ENCODE measurements at regions not wholly inside any gene's neighbourhood (a gene's known extent, or its start where the extent isn't known, plus 50 kb on each side); places are given as distances from the start of the nearest gene placed in this dataset.
"Not testable (repeated sequence)": the region's sequence is repeated elsewhere in the genome, so short reads cannot be mapped to it uniquely, and the experiment has no call there.

GRCh38 chr13:78499802-78500201 is 103.5 kb downstream of the POU4F1 start:
- Mint-ChIP-seq H3K36me3 (ENCODE audit: unreplicated experiment) (peaks cover 5% of the 10 kb centered on the region), H3K9me3 (ENCODE audit: unreplicated experiment) (no peaks in the 10 kb centered on the region), H3K27me3 (ENCODE audit: unreplicated experiment) (peaks cover 2% of the 10 kb centered on the region), H3K4me1 (ENCODE audit: low read depth, unreplicated experiment) (peaks cover 7% of the 10 kb centered on the region), H3K27ac (ENCODE audit: unreplicated experiment) (no peak overlapping the region), H3K4me3 (ENCODE audit: unreplicated experiment) (no peak overlapping the region)
- TF ChIP-seq CTCF (IDR thresholded peaks at IDR 0.05; ENCODE audit: partially characterized antibody, unreplicated experiment) = no peak
- DNase-seq = no peak

- H3K36me3 Mint-ChIP-seq (ENCODE audit: unreplicated experiment) = peaks cover 5% of the 10 kb centered on the region
- peaks cover 2% of the 10 kb centered on the region for H3K27me3 Mint-ChIP-seq (ENCODE audit: unreplicated experiment)
- H3K9me3 Mint-ChIP-seq (ENCODE audit: unreplicated experiment) = no peaks in the 10 kb centered on the region
- no peak overlapping the region for H3K27ac Mint-ChIP-seq (ENCODE audit: unreplicated experiment)
- peaks cover 7% of the 10 kb centered on the region for H3K4me1 Mint-ChIP-seq (ENCODE audit: low read depth, unreplicated experiment)
- no peak overlapping the region for H3K4me3 Mint-ChIP-seq (ENCODE audit: unreplicated experiment)
- DNase-seq = no peak
- TF ChIP-seq CTCF (IDR thresholded peaks at IDR 0.05; ENCODE audit: partially characterized antibody, unreplicated experiment) = no peak
These were observed 105.5 kb downstream of the POU4F1 start for GRCh38 chr13:78497702-78498355.

GRCh38 chr13:78491978-78492377 is 111.4 kb downstream of the POU4F1 start:
- H3K4me3 Mint-ChIP-seq (ENCODE audit: unreplicated experiment) = no peak overlapping the region
- DNase-seq = no peak
- H3K36me3 Mint-ChIP-seq (ENCODE audit: unreplicated experiment) = no peaks in the 10 kb centered on the region
- no peak overlapping the region for H3K27ac Mint-ChIP-seq (ENCODE audit: unreplicated experiment)
- no peaks in the 10 kb centered on the region for H3K27me3 Mint-ChIP-seq (ENCODE audit: unreplicated experiment)
- no peak for TF ChIP-seq CTCF (IDR thresholded peaks at IDR 0.05; ENCODE audit: partially characterized antibody, unreplicated experiment)
- H3K9me3 Mint-ChIP-seq (ENCODE audit: unreplicated experiment) = no peaks in the 10 kb centered on the region
- H3K4me1 Mint-ChIP-seq (ENCODE audit: low read depth, unreplicated experiment) = no peaks in the 10 kb centered on the region

GRCh38 chr13:78490225-78490624 is 113.1 kb downstream of the POU4F1 start:
- not testable (repeated sequence) for H3K4me1 Mint-ChIP-seq (ENCODE audit: low read depth, unreplicated experiment); H3K27me3 Mint-ChIP-seq (ENCODE audit: unreplicated experiment); H3K27ac Mint-ChIP-seq (ENCODE audit: unreplicated experiment)

GRCh38 chr13:78487707-78488106 is 115.6 kb downstream of the POU4F1 start:
- no peak for TF ChIP-seq CTCF (IDR thresholded peaks at IDR 0.05; ENCODE audit: partially characterized antibody, unreplicated experiment)
- no peak for DNase-seq
- no peaks in the 10 kb centered on the region for H3K4me1 Mint-ChIP-seq (ENCODE audit: low read depth, unreplicated experiment)
- no peaks in the 10 kb centered on the region for H3K27me3 Mint-ChIP-seq (ENCODE audit: unreplicated experiment)
- no peak overlapping the region for H3K4me3 Mint-ChIP-seq (ENCODE audit: unreplicated experiment)
- H3K36me3 Mint-ChIP-seq (ENCODE audit: unreplicated experiment) = no peaks in the 10 kb centered on the region
- no peak overlapping the region for H3K27ac Mint-ChIP-seq (ENCODE audit: unreplicated experiment)
- no peaks in the 10 kb centered on the region for H3K9me3 Mint-ChIP-seq (ENCODE audit: unreplicated experiment)

More at GRCh38 chr13:78490225-78490624, 113.1 kb downstream of the POU4F1 start:
- H3K4me3 Mint-ChIP-seq (ENCODE audit: unreplicated experiment); H3K9me3 Mint-ChIP-seq (ENCODE audit: unreplicated experiment); H3K36me3 Mint-ChIP-seq (ENCODE audit: unreplicated experiment); DNase-seq: not testable (repeated sequence)

All from glutamatergic neuron (in vitro differentiated cells).